ENCODE measurements at regions not wholly inside any gene's neighbourhood (a gene's known extent, or its start where the extent isn't known, plus 50 kb on each side); places are given as distances from the start of the nearest gene placed in this dataset.

DNA sequence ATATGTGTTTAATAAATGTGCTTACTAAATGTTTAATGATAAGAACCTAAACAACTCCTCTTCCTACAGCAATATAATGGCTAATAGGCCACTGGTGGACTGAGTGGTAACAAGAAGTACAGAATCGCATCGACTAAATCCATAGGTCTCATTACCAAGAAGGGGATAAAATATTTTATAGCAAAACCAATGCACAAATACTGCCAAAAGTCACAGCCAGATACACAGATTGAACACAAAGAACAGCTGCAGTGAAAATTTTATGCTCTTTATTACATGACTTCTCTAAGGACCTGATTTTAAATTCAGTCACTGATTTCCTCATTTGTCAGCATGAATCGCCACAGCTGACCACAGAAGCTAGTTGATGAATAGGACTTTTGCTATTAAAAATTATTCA is 285.4 kb downstream of the DHX15 start:
- no peaks in the 10 kb centered on the region for H3K36me3 ChIP-seq (ENCODE audit: insufficient read depth in 1 of 2, low read depth in 1 of 2)
- H3K4me1 ChIP-seq = no peaks in the 10 kb centered on the region
- ATAC-seq (no peak), DNase-seq (no peak)
- no peaks in the 10 kb centered on the region for H3K9me3 ChIP-seq
- intact Hi-C loops (cut with DNase I) = no loop called here
- no peaks in the 10 kb centered on the region for H3K27me3 ChIP-seq (ENCODE audit: insufficient read depth in 3 of 3, low read length in 2 of 3)
- H3K4me3 ChIP-seq = no peak overlapping the region
- H3K27ac ChIP-seq = no peak overlapping the region
- WGBS, 3 donors = 49 to 68% (median 55%) methylated on average over 3 of the region's 3 CpGs
- TF ChIP-seq, protein P1, sequence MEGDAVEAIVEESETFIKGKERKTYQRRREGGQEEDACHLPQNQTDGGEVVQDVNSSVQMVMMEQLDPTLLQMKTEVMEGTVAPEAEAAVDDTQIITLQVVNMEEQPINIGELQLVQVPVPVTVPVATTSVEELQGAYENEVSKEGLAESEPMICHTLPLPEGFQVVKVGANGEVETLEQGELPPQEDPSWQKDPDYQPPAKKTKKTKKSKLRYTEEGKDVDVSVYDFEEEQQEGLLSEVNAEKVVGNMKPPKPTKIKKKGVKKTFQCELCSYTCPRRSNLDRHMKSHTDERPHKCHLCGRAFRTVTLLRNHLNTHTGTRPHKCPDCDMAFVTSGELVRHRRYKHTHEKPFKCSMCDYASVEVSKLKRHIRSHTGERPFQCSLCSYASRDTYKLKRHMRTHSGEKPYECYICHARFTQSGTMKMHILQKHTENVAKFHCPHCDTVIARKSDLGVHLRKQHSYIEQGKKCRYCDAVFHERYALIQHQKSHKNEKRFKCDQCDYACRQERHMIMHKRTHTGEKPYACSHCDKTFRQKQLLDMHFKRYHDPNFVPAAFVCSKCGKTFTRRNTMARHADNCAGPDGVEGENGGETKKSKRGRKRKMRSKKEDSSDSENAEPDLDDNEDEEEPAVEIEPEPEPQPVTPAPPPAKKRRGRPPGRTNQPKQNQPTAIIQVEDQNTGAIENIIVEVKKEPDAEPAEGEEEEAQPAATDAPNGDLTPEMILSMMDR (IDR thresholded peaks at IDR 0.05) = no peak

DNA sequence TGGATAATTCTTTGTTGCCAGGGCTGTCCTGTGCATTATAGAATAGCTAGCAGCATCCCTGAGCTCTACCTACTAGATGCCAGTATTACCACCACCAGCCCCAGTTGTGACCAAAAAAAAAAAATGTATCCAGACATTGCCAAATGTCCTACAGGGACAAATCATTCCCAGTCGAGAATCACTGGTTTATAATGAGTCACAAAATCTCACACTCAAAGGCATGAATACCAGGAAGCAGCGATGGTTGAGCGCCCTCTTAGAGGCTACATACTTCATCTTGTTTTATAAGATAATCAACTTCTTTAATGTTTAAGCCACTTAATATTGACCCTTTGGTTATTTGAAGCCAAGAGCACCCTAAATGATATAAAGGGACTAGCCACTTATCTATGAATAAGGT is 297.3 kb downstream of the DHX15 start:
- H3K36me3 ChIP-seq (ENCODE audit: insufficient read depth in 1 of 2, low read depth in 1 of 2) = no peaks in the 10 kb centered on the region
- ATAC-seq (no peak), DNase-seq (no peak)
- intact Hi-C loops (cut with DNase I) = no loop called here
- H3K4me3 ChIP-seq = no peak overlapping the region
- TF ChIP-seq, protein P1 (IDR thresholded peaks at IDR 0.05) = no peak
- H3K27ac ChIP-seq = no peak overlapping the region
- H3K9me3 ChIP-seq = no peaks in the 10 kb centered on the region
- H3K27me3 ChIP-seq (ENCODE audit: insufficient read depth in 3 of 3, low read length in 2 of 3) = no peaks in the 10 kb centered on the region
- 74 to 91% (median 77%) methylated on average over 3 of the region's 3 CpGs for WGBS, 3 donors
- H3K4me1 ChIP-seq = no peaks in the 10 kb centered on the region

- H3K9me3 ChIP-seq = no peaks in the 10 kb centered on the region
- no peaks in the 10 kb centered on the region for H3K4me1 ChIP-seq
- ATAC-seq (no peak), DNase-seq (no peak)
- H3K27me3 ChIP-seq (ENCODE audit: insufficient read depth in 3 of 3, low read length in 2 of 3) = no peaks in the 10 kb centered on the region
- TF ChIP-seq, protein P1 (IDR thresholded peaks at IDR 0.05) = no peak
- no peak overlapping the region for H3K27ac ChIP-seq
- no peaks in the 10 kb centered on the region for H3K36me3 ChIP-seq (ENCODE audit: insufficient read depth in 1 of 2, low read depth in 1 of 2)
- H3K4me3 ChIP-seq = no peak overlapping the region
- intact Hi-C loops (cut with DNase I) = no loop called here
- 32 to 33% (median 32%) methylated on average over 4 of the region's 4 CpGs for WGBS, 3 donors
These were observed 298.6 kb downstream of the DHX15 start for GRCh38 chr4:24285759-24286158.

DNA sequence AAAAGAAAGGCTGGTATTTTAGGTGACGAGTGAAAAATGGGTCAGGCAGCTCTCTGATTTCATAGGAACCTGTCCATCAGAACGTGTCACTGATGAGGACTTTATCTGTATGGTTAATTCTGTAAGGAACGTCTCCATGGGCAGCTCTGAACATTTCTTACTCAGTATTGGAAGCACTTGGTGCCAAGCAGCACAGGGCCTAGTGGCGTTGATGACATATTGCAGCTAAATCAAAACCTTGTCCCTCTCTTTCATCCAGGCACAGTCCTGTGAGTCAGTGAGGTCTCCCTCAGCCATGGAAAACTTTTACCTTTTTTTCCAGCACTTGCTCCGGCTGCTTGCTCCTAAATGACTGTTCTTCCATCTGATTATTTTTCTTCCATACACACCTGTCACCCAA is 301.9 kb downstream of the DHX15 start:
- Histone ChIP-seq H3K36me3 (ENCODE audit: insufficient read depth in 1 of 2, low read depth in 1 of 2) (no peaks in the 10 kb centered on the region), H3K9me3 (no peaks in the 10 kb centered on the region), H3K4me1 (peaks cover 5% of the 10 kb centered on the region), H3K4me3 (no peak overlapping the region), H3K27me3 (ENCODE audit: insufficient read depth in 3 of 3, low read length in 2 of 3) (no peaks in the 10 kb centered on the region), H3K27ac (no peak overlapping the region)
- intact Hi-C loops (cut with DNase I) = no loop called here
- 66 to 90% (median 67%) methylated on average over 5 of the region's 5 CpGs for WGBS, 3 donors
- ATAC-seq (peak in 2 of 4 donors; percentile 48 to 62), DNase-seq (no peak)
- TF ChIP-seq, protein P1 (IDR thresholded peaks at IDR 0.05) = no peak

DNA sequence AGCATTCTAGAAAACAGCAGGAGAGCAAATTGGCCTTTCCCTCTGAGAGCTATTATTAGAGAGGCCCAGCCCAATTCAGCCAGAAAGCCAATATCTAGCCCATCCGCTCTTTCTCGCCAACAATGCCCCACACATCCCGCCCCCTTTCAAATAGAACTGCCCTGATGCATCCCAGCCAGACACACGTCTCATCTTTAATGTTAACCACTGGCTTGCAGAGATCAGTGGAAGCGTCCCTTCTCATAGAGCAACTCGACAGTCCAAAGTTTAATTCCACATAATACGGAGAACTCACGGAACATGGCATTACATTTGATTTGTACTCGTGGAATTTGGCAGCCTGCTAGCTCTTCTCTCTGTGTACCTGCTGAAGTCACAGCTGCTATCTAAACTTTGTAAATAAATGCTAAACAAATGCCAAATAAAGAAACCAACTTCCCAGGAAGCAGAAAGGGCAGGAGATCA is 304.4 kb downstream of the DHX15 start:
- 20 to 27% (median 23%) methylated on average over 9 of the region's 9 CpGs for WGBS, 3 donors
- H3K27me3 ChIP-seq (ENCODE audit: insufficient read depth in 3 of 3, low read length in 2 of 3) = no peaks in the 10 kb centered on the region
- H3K4me1 ChIP-seq = peaks cover 5% of the 10 kb centered on the region
- ATAC-seq (peak; percentile 21 to 74 (median 34)), DNase-seq (no peak)
- intact Hi-C loops (cut with DNase I) = no loop called here
- TF ChIP-seq, protein P1 (IDR thresholded peaks at IDR 0.05) = no peak
- no peak overlapping the region for H3K27ac ChIP-seq
- H3K4me3 ChIP-seq = peak overlapping the region; percentile 37
- H3K9me3 ChIP-seq = no peaks in the 10 kb centered on the region
- no peaks in the 10 kb centered on the region for H3K36me3 ChIP-seq (ENCODE audit: insufficient read depth in 1 of 2, low read depth in 1 of 2)
